HPDE6-E6E7 (cell line): ENCODE measurements at regions not wholly inside any gene's neighbourhood (a gene's known extent, or its start where the extent isn't known, plus 50 kb on each side); places are given as distances from the start of the nearest gene placed in this dataset.

ENCODE experiments used
- DNase-seq: peaks from one replicate; pipeline ENCODE4 v3.0.0; 2011; ENCODE audit warnings: missing footprints; ENCODE audit errors: extremely low spot score

DNA sequence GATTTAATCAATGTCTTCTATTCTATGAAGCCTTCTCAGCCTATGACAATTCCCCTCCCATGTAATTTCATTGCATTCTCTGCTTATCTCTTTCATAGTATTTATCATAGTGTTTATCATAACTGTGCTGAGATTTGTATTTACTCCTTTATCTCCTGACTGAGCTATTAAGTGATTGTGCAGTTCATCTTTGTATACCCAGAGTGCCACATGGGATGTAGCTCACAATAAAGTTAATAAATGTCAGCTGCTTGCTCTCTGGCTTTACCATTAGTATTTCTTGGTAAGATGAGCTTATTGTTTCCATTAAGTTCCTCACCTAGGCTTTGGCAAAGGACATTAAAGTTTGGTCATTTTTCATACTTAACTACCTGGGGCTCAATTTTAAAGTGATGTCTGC is 275.1 kb upstream of the MPDZ start:
- no peak for DNase-seq

- DNase-seq, result no peak
Observed at GRCh38 chr9:13552606-13553215, 273.2 kb upstream of the MPDZ start.

GRCh38 chr9:13550519-13550918 is 271.0 kb upstream of the MPDZ start:
- DNase-seq, result no peak

GRCh38 chr9:13548535-13548934 is 269.0 kb upstream of the MPDZ start:
- DNase-seq, result no peak

GRCh38 chr9:13535141-13535540 is 255.6 kb upstream of the MPDZ start:
- no peak for DNase-seq

- DNase-seq, result no peak
Observed at GRCh38 chr9:13534006-13534405, 254.5 kb upstream of the MPDZ start.

DNA sequence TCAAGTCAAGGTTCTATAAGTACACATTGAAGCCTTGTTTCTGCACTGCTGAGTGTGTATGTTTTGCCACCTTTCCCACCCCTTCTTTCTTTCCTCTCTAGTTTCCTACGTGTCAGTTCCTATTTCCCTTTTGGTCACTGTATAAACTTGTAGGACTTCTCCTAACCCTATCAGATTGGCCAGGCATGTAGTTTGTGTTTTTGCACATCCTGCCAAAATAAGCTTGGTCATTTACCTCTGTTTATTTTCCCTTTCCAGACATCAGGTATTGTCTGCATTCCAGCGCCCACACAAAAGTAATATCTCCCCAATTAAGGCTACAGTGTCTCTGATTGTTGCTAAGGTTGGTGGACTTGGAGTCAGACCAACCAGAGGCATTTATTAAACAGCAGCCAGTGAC is 252.9 kb upstream of the MPDZ start:
- no peak for DNase-seq

DNA sequence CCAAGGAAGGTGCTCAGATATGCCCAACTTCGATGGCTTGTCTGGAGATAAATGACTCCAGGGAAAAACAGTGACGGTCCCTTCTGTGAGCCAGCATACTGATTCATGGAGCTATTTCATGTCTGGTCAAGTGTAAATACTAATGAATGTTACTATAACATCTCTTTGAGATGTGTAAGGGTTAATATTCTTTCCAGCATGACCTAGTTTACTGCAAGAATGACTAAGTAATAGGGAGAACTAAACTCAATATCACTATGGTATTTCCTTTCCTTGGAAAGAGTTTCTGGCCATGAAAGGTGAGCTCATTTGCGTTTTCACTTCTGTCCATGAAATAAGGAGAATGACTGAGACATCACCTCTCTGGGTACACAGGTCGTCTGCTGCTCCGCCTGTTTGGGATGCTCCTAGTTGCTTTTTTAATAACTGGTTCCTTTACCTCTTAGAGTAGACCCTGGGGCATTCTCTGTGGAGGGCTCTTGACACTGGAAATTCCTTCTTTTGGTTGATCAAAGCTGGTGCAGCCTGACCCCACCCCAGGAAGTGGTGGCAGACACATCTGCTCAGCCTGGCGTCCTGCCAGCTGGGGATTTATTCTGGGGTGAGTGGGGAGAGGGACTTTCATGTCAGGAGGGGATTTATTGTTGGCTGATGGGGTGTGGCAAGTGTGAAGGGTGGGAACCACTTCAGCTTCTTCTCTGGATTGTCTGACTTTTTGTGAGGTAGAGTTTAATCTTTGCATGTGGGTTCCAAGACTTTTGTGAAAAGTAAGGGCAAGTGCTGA is 250.0 kb upstream of the MPDZ start:
- no peak for DNase-seq

DNA sequence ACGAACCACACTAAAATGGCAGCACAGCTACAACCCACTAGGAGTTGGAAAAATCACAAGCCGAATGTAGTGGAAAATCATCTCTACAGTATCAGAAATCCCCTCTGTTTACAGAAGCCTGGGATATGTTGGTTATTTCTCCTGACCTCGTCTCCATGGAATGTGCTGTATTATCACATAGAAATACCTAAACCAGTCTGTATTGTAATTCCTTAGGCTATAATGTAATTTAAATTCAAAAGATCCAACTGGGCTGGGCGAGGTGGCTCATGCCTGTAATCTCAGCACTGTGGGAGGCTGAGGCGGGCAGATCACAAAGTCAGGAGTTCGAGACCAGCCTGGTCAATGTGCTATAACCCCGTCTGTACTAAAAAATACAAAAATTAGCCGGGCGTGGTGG is 244.8 kb upstream of the MPDZ start:
- DNase-seq, result no peak

GRCh38 chr9:13520069-13520468 is 240.6 kb upstream of the MPDZ start:
- no peak for DNase-seq

DNA sequence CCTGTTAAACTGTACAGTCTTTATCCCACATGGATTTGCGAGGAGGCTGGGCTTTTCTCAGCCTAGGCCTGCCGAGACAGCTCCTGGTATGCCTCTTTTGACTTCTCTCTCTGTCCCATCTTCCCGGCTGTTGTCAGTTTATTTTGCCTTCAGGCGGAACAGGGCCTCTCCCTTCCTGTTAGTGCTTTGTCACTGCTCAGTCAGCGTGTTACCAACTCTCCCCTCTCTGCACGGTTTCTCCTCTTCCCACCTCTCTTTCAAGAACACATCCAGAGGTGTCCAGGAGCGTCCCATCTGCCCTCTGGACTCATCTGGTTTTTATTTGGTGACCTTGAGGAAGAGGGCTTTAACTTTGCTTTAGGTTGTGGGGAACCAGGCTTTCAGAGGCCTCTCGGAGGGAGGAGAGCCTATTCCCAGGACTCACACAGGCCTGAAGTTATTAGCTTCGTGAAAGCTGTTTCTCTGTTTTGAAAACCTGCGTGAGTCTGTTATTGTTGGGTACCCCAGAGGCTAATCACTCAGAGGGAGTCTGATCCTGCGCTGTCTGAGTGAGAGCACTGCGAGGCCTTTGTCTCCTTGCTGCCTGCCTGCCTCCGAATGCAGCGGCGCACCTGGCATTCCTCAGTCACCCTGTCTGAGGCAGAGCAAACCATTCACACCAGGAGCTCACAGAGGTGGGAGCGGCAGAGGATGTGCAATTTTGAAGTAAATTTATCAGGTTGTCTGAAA is 234.4 kb upstream of the MPDZ start:
- DNase-seq, result peak; percentile 60

DNA sequence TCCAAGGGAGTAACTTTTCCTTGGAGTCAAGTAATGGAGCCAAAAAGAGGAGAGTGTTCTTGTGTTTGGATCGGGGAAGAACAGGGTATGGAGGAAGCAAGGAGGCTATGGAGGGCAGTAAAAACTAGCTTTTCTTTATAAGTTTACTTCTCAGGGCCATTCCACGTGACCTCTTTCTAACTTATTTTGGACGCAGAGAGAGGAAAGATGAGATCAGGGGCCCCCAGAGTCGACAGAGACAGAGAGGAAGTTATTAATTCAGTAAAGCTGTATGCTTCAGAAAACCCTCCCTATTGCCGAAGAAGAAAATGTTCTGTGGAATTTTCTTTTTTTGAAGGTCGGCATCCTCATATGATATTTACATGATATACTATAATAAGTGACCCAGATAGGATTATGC is 233.8 kb upstream of the MPDZ start:
- DNase-seq, result no peak

- no peak for DNase-seq
Observed at GRCh38 chr9:13508681-13509080, 229.2 kb upstream of the MPDZ start.

DNA sequence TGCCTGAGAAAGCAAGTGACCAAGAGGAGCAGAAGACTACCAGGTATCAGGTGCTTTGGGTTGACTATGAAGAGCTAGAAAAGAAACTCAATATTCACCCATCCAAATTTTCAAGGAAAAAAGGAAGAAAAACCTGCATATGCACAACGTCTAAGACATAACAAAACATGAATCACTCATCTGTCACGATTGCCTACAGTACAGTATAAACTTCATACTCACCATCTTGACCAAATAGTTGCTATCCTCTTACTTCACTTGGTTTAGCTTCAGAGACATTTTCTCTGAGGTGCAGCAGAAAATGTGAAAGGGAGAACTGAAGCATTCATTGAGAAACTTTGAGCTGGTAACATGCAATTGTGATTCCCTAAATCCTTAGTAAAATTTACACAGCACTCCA is 228.6 kb upstream of the MPDZ start:
- no peak for DNase-seq

DNA sequence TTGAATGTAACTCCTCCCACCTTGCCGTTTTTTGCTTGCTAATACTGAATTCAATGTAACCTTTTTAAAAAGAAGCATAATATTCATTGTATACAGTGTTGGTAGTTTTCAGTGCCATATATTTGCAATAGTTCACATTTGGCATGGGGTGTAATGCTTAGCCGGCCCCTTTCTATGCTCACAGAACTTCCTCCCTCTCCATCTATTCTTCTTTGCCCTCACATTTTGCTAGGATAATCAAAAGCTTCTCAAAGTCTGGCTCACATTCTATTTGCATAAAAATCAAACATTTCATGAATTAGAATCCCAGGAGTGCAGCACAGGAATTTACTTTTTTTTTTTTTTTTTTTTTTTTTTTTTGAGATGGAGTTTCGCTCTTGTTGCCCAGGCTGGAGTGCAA is 226.3 kb upstream of the MPDZ start:
- no peak for DNase-seq

DNA sequence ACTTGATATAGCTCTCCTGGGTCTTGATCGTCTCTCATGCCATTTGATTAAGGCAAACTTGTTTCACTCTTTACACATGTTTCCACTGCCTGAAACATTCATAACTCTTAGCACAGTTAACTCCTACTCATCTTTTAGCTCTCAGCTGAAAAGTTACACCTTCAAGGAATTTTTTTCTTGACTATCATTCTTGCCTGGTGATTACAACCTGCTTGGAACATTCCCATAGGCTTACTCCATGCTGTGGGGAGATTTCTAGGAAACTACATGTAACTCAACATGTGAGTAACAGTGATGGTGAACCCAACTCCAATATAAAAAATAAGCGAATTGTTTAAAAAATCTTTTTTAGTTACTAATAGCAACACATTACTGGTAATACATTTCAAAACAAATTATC is 224.1 kb upstream of the MPDZ start:
- DNase-seq, result no peak

DNA sequence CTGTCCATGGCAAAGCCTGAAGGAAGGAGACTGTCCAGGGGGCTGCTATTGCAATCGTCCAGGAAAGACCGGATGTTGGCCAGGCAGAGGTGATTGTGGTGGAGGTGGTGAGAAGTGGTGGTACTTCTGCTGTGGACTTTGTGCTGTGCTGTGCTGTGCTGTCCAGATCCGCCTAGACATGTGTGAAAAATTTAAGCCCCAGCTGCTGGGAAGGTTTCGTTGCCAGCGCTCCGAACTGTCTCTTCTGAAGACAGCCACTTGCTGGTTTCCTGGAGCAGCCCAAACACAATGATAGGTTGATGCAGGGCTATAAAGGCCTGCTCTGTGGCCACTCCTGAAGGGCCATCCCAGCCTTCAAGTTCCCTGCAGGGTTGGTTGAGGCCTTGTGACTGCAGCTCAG is 223.0 kb upstream of the MPDZ start:
- DNase-seq, result no peak

GRCh38 chr9:13501018-13501417 is 221.5 kb upstream of the MPDZ start:
- DNase-seq, result no peak

GRCh38 chr9:13500034-13500433 is 220.5 kb upstream of the MPDZ start:
- DNase-seq, result no peak

DNA sequence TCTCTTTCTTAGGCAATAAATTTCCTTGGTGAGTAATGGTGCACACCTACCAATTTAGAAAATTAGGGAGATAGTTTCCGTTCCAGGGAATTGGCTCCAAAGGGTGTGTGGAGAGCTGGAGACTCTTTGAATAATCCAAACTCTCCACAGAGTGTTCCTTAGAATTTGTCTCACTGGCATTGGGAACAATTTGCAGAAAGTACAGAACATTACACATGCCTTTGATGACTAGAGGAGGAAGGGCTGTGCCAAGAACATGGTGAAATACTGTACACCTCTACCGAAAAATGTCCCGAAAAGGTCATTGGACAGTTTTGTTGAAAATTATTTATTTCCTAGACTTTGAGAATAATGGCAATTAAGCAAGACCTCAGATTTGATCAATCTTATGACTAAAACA is 214.2 kb upstream of the MPDZ start:
- no peak for DNase-seq

- DNase-seq, result no peak
Observed at GRCh38 chr9:13491493-13492424, 212.3 kb upstream of the MPDZ start.

GRCh38 chr9:13491138-13491492 is 211.6 kb upstream of the MPDZ start:
- no peak for DNase-seq
